ENCODE measurements at regions not wholly inside any gene's neighbourhood (a gene's known extent, or its start where the extent isn't known, plus 50 kb on each side); places are given as distances from the start of the nearest gene placed in this dataset.

DNA sequence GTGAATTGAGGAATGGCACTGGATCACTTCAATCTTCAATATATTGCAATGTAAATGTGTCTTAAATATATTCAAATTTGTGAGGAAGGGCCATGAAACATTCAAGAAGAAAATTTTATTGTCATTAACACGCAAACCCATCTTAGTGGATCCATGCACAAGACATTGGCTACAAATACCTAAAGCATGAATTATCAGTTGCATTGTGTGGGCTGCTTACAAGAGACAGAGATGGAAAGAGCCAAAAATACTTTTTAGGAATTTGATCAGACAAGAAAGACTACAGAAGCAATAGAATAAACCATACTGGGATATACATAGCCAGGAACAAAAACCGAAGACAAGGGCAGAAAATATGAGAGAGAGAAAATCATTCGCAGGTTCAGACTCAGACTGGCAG is 616.2 kb upstream of the GRIA3 start:
- TF ChIP-seq, protein P1, sequence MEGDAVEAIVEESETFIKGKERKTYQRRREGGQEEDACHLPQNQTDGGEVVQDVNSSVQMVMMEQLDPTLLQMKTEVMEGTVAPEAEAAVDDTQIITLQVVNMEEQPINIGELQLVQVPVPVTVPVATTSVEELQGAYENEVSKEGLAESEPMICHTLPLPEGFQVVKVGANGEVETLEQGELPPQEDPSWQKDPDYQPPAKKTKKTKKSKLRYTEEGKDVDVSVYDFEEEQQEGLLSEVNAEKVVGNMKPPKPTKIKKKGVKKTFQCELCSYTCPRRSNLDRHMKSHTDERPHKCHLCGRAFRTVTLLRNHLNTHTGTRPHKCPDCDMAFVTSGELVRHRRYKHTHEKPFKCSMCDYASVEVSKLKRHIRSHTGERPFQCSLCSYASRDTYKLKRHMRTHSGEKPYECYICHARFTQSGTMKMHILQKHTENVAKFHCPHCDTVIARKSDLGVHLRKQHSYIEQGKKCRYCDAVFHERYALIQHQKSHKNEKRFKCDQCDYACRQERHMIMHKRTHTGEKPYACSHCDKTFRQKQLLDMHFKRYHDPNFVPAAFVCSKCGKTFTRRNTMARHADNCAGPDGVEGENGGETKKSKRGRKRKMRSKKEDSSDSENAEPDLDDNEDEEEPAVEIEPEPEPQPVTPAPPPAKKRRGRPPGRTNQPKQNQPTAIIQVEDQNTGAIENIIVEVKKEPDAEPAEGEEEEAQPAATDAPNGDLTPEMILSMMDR (IDR thresholded peaks at IDR 0.05), result no peak
- TF ChIP-seq TCF7L2 (IDR thresholded peaks at IDR 0.05; ENCODE audit: low read depth, low read length), result no peak

All from Panc1 (cell line).